GM19463 (cell line): ENCODE measurements at regions not wholly inside any gene's neighbourhood (a gene's known extent, or its start where the extent isn't known, plus 50 kb on each side); places are given as distances from the start of the nearest gene placed in this dataset.

ENCODE experiments used
- ATAC-seq: cut with Tn5 transposase; IDR thresholded peaks from one replicate; pipeline ENCODE4 v1.9.1; 2021; ENCODE audit warnings: mild to moderate bottlenecking, moderate library complexity; ENCODE audit not compliant: unreplicated experiment

DNA sequence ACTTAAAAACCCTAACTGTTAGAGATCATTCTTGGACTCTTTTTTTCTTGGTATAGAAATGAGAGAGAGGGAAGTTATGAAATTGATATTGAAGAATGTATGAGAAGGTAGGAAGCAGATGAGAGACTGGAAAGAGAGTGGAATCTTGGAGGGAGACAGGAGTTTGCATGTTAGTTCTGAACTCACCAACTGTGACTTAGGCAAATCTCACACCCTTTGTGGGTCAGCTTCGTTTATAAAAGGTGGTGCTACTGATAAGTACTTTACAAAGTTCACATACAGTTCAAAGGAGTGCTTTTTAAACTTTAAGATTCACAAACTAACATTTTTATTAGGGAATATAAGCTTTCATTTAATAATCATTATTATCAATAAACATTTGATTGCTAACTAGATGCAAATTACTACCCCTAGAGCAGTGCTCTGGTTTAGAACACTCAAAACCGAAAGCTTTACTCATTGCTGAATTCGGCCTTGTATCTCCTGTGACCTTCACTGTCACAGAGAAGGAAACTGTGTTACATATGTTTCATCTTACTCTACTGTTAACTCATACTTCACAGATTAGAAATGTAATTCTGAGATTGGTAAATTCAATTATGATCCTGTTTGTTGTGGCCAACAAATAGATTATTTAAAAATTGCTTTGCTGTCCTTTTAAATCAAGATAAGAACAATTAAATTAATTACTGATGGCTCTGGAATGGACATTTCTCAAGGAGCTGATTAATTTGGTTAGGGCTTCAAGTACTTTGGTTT, 143.2 kb downstream of the RMI1 start:
- ATAC-seq = peak; percentile 98

GRCh38 chr9:84125046-84125445, 144.4 kb downstream of the RMI1 start:
- no peak for ATAC-seq

GRCh38 chr9:84129529-84129928, 148.9 kb downstream of the RMI1 start:
- ATAC-seq = no peak

DNA sequence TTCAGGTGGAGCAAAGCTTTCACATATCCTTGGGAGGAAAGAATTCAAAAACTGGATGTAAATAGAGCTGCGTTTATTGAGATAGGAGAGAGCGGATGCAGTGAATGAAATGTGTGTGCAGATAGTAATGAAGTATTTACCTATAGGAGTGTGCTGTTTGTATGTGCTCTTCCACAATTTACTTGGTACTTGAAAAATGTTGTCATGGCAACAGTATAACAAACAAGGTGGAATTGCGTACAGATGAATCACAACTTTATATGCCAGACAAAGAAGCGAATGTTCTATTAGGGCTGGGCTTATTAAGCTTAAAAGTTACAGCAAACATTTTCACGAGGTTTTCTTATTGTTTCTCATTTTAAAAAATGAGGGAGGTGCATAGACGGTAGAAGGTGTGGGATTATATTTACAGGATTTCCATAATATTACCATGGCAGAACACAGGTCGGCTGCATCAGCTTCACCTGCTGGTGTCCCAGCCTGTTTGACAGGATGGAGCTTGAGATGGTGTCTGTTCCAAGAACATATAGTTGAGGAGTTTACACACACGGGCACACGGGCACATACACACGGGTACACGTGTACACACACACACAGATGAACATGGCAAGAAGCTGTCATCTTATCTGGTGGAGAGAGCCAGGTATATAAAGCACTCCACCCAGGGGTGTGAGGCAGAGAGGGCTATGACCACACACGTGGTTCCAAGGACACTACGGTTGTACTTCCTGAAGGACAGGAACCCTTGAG, 155.7 kb downstream of the RMI1 start:
- ATAC-seq = no peak

- ATAC-seq = no peak
Observed at GRCh38 chr9:84137968-84138367, 157.4 kb downstream of the RMI1 start.

DNA sequence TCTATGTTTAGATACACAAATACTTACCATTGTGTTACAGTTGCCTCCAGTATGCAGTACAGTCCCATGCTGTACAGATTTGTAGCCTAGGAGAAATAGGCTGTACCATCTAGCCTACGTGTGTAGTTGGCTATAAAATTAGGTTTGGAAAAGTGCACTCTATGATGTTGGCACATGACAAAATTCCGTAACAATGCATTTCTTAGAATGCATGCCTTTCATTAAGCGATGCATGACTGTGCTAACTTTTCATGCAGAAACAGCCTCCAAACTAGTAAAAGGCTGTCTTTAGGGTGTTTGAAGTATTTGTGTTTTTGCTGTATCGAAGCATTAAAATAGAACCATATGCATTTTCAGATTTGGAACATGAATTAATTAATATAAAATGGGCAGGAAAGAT, 157.9 kb downstream of the RMI1 start:
- ATAC-seq = no peak

GRCh38 chr9:84139296-84140070, 158.9 kb downstream of the RMI1 start:
- ATAC-seq = no peak

- no peak for ATAC-seq
Observed at GRCh38 chr9:84140535-84141101, 160.0 kb downstream of the RMI1 start.

DNA sequence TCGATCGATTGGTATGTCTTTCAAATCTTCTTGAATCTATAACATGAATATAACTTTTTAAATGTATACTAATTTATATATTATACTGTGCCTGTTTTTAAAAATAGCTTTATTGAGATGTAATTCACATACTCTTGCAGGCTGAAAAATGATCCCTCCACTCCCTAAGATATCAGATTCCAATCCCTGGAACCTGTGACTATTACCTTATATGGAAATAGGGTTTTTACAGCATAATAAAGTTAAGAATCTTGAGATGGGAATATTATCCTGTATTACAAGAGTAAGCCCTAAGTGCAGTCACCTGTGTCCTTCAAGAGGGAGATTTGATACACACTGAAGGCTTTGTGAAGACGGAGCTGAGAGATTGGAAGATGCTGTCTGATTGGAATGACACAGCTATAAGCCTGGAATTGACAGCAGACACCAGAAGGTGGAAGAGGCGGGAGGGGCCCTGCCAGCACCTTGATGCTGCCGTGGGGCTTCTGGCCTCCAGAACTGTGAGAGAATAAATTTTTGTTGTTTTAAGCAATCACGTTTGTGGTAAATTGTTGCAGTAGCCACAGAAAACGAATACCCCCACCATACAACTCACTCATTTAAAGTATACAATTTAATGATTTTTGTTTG, 161.3 kb downstream of the RMI1 start:
- ATAC-seq = no peak

DNA sequence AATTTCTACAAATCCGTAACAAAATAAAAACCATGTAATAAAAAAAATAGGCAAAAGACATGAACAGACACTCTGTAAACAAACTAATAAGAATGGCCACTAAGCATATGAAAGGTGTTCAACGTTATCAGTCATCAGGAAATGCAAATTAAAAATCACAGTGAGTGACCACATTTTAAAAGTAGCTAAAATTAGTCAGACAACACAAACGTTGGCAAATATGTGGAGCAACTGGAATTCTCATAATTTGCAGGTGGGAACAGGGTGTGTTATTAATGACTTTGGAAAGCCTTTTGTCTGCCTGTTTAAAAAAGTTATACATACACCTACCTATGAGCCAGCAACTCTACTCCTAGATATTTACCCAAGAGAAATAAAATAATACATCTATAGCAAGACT, 164.4 kb downstream of the RMI1 start:
- ATAC-seq = no peak

DNA sequence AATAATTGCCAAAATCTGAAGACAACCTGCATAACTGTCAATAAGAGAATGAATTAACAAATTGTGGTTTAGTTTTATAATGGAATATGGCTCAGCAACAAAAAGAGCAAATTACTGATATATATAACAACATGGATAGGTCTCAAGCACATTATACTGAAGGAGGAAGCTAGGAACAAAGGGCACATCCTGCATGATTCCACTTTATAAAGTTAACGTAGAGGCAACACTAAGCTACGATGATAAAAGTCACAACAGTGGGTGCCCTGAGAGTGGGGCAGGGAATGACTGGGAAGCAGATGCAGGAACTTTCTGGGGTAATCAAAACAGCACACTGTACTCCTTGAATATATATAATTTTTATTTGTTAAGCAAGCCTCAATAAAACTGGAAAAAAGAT, 165.2 kb downstream of the RMI1 start:
- no peak for ATAC-seq

DNA sequence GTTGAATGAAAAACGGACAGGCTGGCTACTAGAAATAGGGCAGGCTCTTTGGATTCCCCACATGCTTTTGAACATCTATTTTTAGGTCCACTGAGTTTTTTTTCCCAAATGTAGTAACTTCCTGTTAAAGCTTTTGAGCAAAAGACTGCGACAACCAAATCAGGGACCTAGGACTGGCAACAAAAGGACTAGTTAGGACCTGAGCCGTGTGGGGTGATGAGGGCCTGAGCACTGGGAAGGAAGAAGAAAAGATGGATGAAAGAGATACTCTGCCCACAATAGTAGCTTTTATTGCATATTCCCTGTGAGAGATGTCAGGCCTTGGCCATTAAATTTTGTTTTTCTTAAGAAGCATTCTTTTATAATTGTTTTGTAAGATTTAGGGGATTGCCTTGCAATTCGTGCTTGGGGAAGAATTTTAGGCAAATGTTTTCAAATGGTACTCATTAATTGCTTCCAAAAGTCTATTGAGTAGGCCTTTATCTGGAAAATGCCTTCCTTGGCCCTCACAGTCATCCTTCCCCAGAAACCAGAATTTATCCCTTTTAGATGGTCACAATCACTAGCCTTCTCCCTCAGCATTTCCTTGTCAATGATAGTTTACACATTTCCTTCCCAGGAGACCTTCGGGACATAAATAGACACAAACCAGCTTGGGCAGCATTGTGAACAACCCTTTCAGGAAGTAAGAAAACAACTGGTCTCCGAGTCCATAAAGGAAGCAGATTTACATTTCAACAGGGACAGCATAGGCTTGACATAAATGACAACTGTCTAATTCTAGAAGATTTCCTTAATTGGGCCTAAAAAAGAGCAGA, 166.5 kb downstream of the RMI1 start:
- no peak for ATAC-seq

DNA sequence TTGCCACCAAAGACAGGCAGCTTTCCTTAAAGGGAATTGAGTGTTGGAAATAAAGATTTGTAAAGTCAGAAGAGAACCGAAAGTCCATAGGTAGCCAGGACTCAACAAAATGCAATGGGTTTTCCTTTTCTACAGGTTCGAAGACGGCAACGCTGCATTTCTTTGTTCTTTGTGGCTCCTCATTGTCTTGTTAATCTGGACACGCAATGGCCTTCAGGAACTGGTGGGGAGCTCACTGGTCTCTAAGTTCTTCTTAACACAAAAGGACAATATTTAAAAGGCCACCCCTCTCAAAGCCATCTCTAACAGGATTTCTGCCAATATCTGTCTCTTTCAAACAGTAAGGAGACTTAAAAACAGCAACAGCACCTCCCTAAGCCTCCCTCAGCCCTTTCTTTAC, 170.6 kb downstream of the RMI1 start:
- no peak for ATAC-seq

DNA sequence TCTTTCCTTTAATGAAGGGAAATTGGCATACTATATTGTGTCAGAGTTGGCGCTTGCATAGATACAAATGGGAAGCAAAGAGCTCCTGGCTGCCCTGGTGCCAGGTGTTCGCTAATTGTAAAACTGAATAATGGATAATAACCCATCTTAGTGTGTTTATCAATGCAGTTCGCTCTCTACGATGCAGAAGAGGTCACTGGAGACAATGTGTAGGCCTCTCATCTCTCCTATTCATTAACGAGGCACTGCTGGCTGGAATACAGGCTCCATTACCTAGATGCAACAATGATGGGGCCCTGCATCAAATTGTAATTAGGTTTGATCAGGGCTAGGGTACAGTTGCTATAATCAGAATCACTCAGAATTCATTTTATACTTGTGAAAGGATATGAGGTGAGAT, 171.0 kb downstream of the RMI1 start:
- ATAC-seq = no peak

- no peak for ATAC-seq
Observed at GRCh38 chr9:84152204-84152603, 171.6 kb downstream of the RMI1 start.

GRCh38 chr9:84153885-84154284, 173.3 kb downstream of the RMI1 start:
- ATAC-seq = no peak

- no peak for ATAC-seq
Observed at GRCh38 chr9:84154320-84154719, 173.7 kb downstream of the RMI1 start.

DNA sequence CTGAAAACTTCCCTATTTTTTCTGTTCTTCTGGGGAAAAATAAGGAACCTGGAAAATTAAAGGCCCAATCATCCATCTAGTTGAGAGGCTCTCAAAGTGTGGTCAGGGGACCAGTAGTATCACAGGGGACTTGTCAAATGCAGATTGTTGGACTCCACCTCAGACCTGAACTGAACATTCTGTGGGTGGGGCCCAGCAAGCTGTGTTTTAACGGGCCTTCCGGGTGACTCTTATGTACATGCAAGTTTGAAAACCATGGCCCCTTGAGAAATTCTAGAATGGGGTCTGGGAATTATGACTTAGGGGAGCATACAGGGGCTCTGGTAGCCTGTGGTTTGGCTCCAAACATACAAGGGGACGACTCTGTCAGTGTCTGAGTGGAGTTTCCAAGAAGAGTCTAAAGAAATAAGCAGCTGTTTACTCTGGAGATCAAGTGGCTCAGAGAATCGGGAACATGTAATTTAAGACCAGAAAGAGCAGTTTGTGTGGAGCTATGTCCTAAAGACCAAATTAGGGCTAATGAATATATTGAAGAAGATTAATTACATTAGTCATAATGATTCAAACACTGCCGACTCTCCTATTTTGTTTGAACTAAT, 177.4 kb downstream of the SLC28A3 start:
- no peak for ATAC-seq

- no peak for ATAC-seq
Observed at GRCh38 chr9:84166891-84167290, 173.7 kb downstream of the SLC28A3 start.

GRCh38 chr9:84169240-84169639, 171.3 kb downstream of the SLC28A3 start:
- no peak for ATAC-seq
